CD4-positive, alpha-beta T cell (primary cell): ENCODE measurements at regions not wholly inside any gene's neighbourhood (a gene's known extent, or its start where the extent isn't known, plus 50 kb on each side); places are given as distances from the start of the nearest gene placed in this dataset.
"Not testable (repeated sequence)": the region's sequence is repeated elsewhere in the genome, so short reads cannot be mapped to it uniquely, and the experiment has no call there.

Source experiments
- ATAC-seq: fragments of 200-7000 bp; cut with Tn5 transposase; one replicate; pipeline ENCODE4 v1.10.0; 2022; ENCODE audit warnings: mild to moderate bottlenecking; ENCODE audit not compliant: poor library complexity
- CTCF ChIA-PET: fragments of 350-600 bp; sonication (Branson Sonifier 250); formaldehyde crosslinking; loops from one replicate; lab custom pipeline; 2021; ENCODE audit warnings: antibody characterized with exemption, inconsistent platforms; lab: Charles Lee
- POLR2A ChIA-PET: fragments of 350-600 bp; sonication (Branson Sonifier 250); formaldehyde crosslinking; loops from one replicate; lab custom pipeline; 2021; ENCODE audit warnings: antibody characterized with exemption, inconsistent platforms; lab: Charles Lee
- DNase-seq, 14 experiments: peaks; one replicate each; pipeline ENCODE4 v3.0.0-alpha.2; 2013 to 2020; ENCODE audit warnings: mixed read lengths in 2 of 14
- H3K27ac ChIP-seq, 2 donors: one replicate each; pipeline versions ENCODE4 v1.5.1 to v1.7.0; 2013; ENCODE audit warnings: low read length in 2 of 2, low read depth in 1 of 2, mild to moderate bottlenecking in 1 of 2
- H3K27me3 ChIP-seq, 2 experiments: 1 replicate in 1 of 2; 2 replicates in 1 of 2; pipeline versions ENCODE4 v1.6.1 to v1.7.0; 2013; ENCODE audit warnings: low read length in 2 of 2, control low read depth in 1 of 2, mild to moderate bottlenecking in 1 of 2, moderate library complexity in 1 of 2; ENCODE audit not compliant: insufficient read depth in 2 of 2, control insufficient read depth in 1 of 2
- H3K36me3 ChIP-seq: one replicate; pipeline ENCODE4 v1.6.1; 2013; ENCODE audit warnings: low read length, control low read depth; ENCODE audit not compliant: insufficient read depth
- H3K4me1 ChIP-seq: one replicate; pipeline ENCODE4 v1.6.1; 2013; ENCODE audit warnings: low read length, control low read depth; ENCODE audit not compliant: insufficient read depth
- H3K4me3 ChIP-seq: one replicate; pipeline ENCODE4 v1.5.1; 2013; ENCODE audit warnings: mild to moderate bottlenecking, low read length, moderate library complexity
- H3K9me3 ChIP-seq, 2 experiments: 1 replicate in 1 of 2; 2 replicates in 1 of 2; pipeline versions ENCODE4 v1.6.1 to v1.7.0; 2013; ENCODE audit warnings: low read length in 2 of 2, mild to moderate bottlenecking in 2 of 2, control low read depth in 1 of 2, moderate library complexity in 1 of 2; ENCODE audit not compliant: control insufficient read depth in 1 of 2, insufficient read depth in 1 of 2
- H3K27ac Mint-ChIP-seq: one replicate; pipeline ENCODE4 v1.8.0; 2020; ENCODE audit warnings: mixed read lengths
- H3K27me3 Mint-ChIP-seq: one replicate; pipeline ENCODE4 v1.8.0; 2021; ENCODE audit warnings: mixed read lengths
- H3K36me3 Mint-ChIP-seq: one replicate; pipeline ENCODE4 v1.8.0; 2021; ENCODE audit warnings: low read depth, mixed read lengths
- H3K4me1 Mint-ChIP-seq: one replicate; pipeline ENCODE4 v1.8.0; 2021; ENCODE audit warnings: low read depth, mixed read lengths
- H3K4me3 Mint-ChIP-seq: one replicate; pipeline ENCODE4 v1.8.0; 2020; ENCODE audit warnings: mild to moderate bottlenecking, mixed read lengths
- H3K9me3 Mint-ChIP-seq: one replicate; pipeline ENCODE4 v1.8.0; 2020; ENCODE audit warnings: mixed read lengths
- CTCF ChIP-seq: fragments of 200-600 bp; IDR thresholded peaks from one replicate; pipeline ENCODE4 v1.8.0; 2022; ENCODE audit warnings: antibody characterized with exemption, mild to moderate bottlenecking
- intact Hi-C, 2 experiments: fragments of 100-400 bp; cut with DNase I in 1 of 2; cut with micrococcal nuclease in 1 of 2; formaldehyde crosslinking; loops; one replicate each; pipeline versions ENCODE4 v1.15.1 to v1.9.0; 2023 to 2025; cut with DNase I, micrococcal nuclease

DNA sequence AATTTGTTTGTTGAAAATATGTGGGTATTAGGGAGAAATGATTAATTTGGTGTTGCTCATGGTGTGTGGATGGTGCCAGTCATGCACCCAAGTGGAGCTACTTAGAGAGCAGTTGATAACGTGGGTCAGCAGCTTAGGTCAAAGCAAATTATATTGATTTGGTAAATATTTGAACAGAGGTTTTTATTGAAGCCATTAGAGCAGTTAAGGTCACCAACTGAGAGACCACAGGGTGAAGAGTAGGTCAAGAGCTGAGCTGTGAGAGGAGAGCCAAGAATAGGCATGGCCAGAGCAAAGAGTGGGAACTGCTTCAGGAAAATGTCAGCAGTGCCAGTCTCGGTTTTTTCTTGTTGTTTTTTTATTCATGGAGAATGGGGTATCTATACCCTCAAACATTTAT lies 97.9 kb downstream of the TMEM168 start:
- H3K27me3 Mint-ChIP-seq: no peaks in the 10 kb centered on the region
- CTCF ChIA-PET: no interaction called here

DNA sequence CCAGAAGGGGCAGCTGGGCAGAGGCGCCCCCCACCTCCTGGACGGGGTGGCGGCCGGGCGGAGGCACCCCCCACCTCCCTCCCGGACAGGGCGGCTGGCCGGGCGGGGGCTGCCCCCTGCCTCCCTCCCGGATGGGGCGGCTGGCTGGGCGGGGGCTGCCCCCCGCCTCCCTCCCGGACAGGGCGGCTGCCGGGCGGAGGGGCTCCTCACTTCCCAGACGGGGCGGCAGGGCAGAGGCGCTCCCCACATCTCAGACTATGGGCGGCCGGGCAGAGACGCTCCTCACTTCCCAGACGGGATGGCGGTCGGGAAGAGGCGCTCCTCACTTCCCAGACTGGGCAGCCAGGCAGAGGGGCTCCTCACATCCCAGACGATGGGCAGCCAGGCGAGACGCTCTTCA lies 93.0 kb downstream of the TMEM168 start:
- ATAC-seq, H3K4me3 ChIP-seq, H3K4me3 Mint-ChIP-seq, H3K9me3 ChIP-seq, H3K27ac ChIP-seq, H3K4me1 ChIP-seq, H3K27ac Mint-ChIP-seq, H3K36me3 Mint-ChIP-seq, H3K27me3 ChIP-seq, H3K4me1 Mint-ChIP-seq, DNase-seq, POLR2A ChIA-PET, intact Hi-C loops, H3K36me3 ChIP-seq, CTCF ChIA-PET, H3K9me3 Mint-ChIP-seq: not testable (repeated sequence)
- H3K27me3 Mint-ChIP-seq: peaks cover 30% of the 10 kb centered on the region

More for the DNA sequence above, 97.9 kb downstream of the TMEM168 start:
- Histone ChIP-seq H3K9me3 (peaks cover 0 to 8% of the 10 kb centered on the region in 2 experiments), H3K4me1 (no peaks in the 10 kb centered on the region), H3K4me3 (no peak overlapping the region), H3K36me3 (no peaks in the 10 kb centered on the region), H3K27me3 (peaks cover 0 to 2% of the 10 kb centered on the region in 2 experiments), H3K27ac (no peak overlapping the region)
- TF ChIP-seq CTCF: no peak
- Mint-ChIP-seq H3K4me3 (no peak overlapping the region), H3K9me3 (peaks cover 10% of the 10 kb centered on the region), H3K4me1 (no peaks in the 10 kb centered on the region), H3K36me3 (no peaks in the 10 kb centered on the region), H3K27ac (no peak overlapping the region)
- DNase-seq: no peak
- intact Hi-C loops: no loop called here
- POLR2A ChIA-PET: no interaction called here
- ATAC-seq: no peak

DNA sequence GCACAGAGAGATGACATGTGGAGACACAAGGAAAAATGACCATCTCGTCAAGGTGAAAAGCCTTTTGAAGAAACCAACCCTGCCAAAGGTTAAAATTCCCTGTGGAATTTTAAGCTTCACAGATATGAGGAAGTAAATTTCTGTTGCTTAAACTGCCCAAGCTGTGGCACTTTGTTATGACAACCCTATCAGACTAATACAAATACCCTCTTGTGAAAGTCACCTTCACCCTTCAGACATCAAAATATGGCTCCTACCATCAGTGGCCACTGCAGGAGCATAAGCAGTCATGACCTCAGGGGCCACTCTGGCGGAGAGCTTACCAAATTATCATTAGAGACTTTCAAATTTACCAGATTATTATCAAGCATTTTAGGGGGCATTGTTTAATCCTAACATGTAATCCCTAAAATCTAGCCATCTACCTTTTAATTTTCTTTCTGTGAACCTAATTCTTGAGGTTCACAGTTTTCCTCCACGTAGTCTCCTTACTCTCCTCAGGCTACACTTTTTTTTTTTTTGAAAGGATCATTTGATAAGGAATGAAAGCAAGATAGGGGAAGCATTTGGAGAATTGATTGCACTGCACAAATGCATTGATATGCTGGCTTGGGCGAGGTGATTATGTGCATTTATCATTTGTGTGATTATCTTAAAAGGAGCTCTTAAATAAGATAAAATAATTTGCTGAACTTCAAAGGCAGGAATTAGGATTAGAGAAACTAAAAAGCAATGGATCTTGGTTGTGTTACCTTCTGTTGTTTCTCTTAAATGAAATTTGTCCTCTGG lies 90.3 kb downstream of the TMEM168 start:
- no peak for DNase-seq
- H3K4me1 ChIP-seq: no peaks in the 10 kb centered on the region
- no peak for TF ChIP-seq CTCF
- no peaks in the 10 kb centered on the region for H3K36me3 Mint-ChIP-seq
- ATAC-seq: no peak
- no peak overlapping the region for H3K4me3 ChIP-seq
- ChIA-PET CTCF (no interaction called here), POLR2A (no interaction called here)
- no peaks in the 10 kb centered on the region for H3K36me3 ChIP-seq
- no peak overlapping the region for H3K27ac ChIP-seq
- intact Hi-C loops: no loop called here
- H3K27me3 Mint-ChIP-seq: peaks cover 30% of the 10 kb centered on the region
- no peak overlapping the region for H3K4me3 Mint-ChIP-seq
- no peaks in the 10 kb centered on the region for H3K4me1 Mint-ChIP-seq
- H3K27ac Mint-ChIP-seq: no peak overlapping the region
- peaks cover 0 to 4% of the 10 kb centered on the region in 2 experiments for H3K27me3 ChIP-seq
- peaks cover 4% of the 10 kb centered on the region for H3K9me3 Mint-ChIP-seq
- peaks cover 0 to 6% of the 10 kb centered on the region in 2 experiments for H3K9me3 ChIP-seq

DNA sequence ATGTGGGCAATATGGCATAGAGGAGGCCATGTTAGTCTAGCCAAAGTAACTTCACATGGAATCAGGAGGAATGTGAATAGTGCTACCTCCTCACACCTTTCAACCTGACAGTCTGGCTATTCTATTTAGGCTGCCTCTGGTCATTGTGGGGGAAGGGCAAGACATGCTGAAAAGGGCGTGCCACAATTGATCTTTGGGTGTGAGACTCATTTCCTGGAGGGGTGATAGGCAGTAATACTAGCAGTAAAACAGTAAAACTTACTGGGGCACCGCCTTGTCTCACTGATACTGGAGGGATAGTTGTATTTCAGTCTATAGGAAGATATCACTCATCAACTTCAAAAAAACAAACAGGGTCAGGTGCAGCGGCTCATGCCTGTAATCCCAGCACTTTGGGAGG lies 88.7 kb downstream of the TMEM168 start:
- no peaks in the 10 kb centered on the region for H3K36me3 Mint-ChIP-seq
- H3K4me3 ChIP-seq: no peak overlapping the region
- no peak overlapping the region for H3K27ac ChIP-seq
- peaks cover 2% of the 10 kb centered on the region for H3K9me3 Mint-ChIP-seq
- H3K27me3 ChIP-seq: peaks cover 0 to 4% of the 10 kb centered on the region in 2 experiments
- DNase-seq: no peak
- ChIA-PET POLR2A (no interaction called here), CTCF (no interaction called here)
- no peak overlapping the region for H3K4me3 Mint-ChIP-seq
- no peaks in the 10 kb centered on the region for H3K36me3 ChIP-seq
- no peak for ATAC-seq
- peaks cover 0 to 6% of the 10 kb centered on the region in 2 experiments for H3K9me3 ChIP-seq
- TF ChIP-seq CTCF: no peak
- no peak overlapping the region for H3K27ac Mint-ChIP-seq
- H3K4me1 Mint-ChIP-seq: no peaks in the 10 kb centered on the region
- peaks cover 30% of the 10 kb centered on the region for H3K27me3 Mint-ChIP-seq
- no peaks in the 10 kb centered on the region for H3K4me1 ChIP-seq
- intact Hi-C loops: no loop called here
